Esophagus muscularis mucosa (tissue), 3 donors: ENCODE measurements at regions not wholly inside any gene's neighbourhood (a gene's known extent, or its start where the extent isn't known, plus 50 kb on each side); places are given as distances from the start of the nearest gene placed in this dataset.

Experiments used
- POLR2AphosphoS5 ChIP-seq, 2 donors: sonication (generic); formaldehyde crosslinking; IDR thresholded peaks; one replicate each; pipeline ENCODE4 v1.6.1; 2017; ENCODE audit warnings: antibody characterized with exemption in 2 of 2
- TF ChIP-seq, protein P1 (sequence below), 3 experiments: fragments of 200-600 bp in 2 of 3; fragments of 450-650 bp in 1 of 3; sonication (generic) in 2 of 3; IDR thresholded peaks; one replicate each; pipeline ENCODE4 v1.5.1; 2017 to 2019; ENCODE audit warnings: antibody characterized with exemption in 3 of 3, mild to moderate bottlenecking in 2 of 3, moderate library complexity in 1 of 3

DNA sequence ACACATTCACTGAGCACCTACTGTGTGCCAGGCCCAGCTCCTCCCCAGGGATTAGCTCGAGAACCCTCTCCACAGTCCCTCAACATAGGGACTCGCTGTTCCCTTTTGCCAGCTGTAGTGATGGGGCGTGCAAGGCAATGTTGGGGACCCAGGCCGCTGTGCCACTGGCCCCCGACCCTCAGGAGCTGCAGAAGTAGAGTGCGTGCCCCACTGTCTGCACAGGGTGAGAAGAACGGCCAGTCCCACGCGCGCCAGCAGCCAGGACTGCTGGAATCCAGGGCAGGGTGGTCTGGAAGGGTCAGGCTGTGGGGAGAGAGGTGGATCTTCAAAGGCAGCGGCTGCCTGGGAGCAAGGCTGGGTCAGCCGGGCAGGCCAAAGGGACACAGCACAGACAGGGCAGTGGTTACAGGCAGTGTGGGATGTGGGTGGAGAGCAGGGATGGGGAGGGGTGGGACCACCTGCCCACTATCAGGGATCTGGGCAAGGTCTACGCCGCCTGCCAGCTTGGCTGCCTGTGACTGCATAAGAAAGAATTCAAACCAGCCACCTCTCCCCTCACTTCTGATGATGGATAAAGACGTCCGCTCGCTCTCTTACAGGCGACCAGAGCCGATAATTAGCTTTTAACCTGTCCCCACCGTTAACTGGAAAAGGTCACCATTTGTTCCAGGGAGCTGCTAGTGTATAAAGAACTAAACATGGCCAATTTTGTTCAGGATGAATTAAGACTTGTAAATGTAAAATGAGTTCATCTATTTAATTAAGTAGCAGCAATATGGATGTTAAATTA, 86.7 kb upstream of the GSE1 start:
- TF ChIP-seq, protein P1, sequence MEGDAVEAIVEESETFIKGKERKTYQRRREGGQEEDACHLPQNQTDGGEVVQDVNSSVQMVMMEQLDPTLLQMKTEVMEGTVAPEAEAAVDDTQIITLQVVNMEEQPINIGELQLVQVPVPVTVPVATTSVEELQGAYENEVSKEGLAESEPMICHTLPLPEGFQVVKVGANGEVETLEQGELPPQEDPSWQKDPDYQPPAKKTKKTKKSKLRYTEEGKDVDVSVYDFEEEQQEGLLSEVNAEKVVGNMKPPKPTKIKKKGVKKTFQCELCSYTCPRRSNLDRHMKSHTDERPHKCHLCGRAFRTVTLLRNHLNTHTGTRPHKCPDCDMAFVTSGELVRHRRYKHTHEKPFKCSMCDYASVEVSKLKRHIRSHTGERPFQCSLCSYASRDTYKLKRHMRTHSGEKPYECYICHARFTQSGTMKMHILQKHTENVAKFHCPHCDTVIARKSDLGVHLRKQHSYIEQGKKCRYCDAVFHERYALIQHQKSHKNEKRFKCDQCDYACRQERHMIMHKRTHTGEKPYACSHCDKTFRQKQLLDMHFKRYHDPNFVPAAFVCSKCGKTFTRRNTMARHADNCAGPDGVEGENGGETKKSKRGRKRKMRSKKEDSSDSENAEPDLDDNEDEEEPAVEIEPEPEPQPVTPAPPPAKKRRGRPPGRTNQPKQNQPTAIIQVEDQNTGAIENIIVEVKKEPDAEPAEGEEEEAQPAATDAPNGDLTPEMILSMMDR (IDR thresholded peaks at IDR 0.05), result no peak
- TF ChIP-seq POLR2AphosphoS5 (IDR thresholded peaks at IDR 0.05), result no peak
